H1 (cell line): ENCODE measurements at regions not wholly inside any gene's neighbourhood (a gene's known extent, or its start where the extent isn't known, plus 50 kb on each side); places are given as distances from the start of the nearest gene placed in this dataset.

ENCODE experiments used
- CTCF ChIA-PET: fragments of 300-600 bp; sonication (Branson Sonifier 250); formaldehyde crosslinking; loops from one replicate; lab custom pipeline; 2021; ENCODE audit not compliant: partially characterized antibody; lab: Charles Lee
- POLR2A ChIA-PET: fragments of 300-600 bp; sonication (Branson Sonifier 250); formaldehyde crosslinking; loops from one replicate; lab custom pipeline; 2021; ENCODE audit warnings: inconsistent platforms; ENCODE audit not compliant: partially characterized antibody; lab: Charles Lee
- DNase-seq, 2 experiments: peaks; one replicate each; pipeline versions ENCODE4 v3.0.0 to v3.0.0-alpha.2; 2010 to 2022; ENCODE audit warnings: low spot score in 2 of 2, low read depth in 1 of 2, mixed read lengths in 1 of 2
- FAIRE-seq: peaks from 2 replicates; lab custom pipeline; 2011; peaks lifted over from hg19 to GRCh38; lab: Jason Lieb, UNC
- H2AFZ ChIP-seq: 2 replicates; pipeline ENCODE4 v1.8.1; 2012; ENCODE audit warnings: low read length, inconsistent platforms
- H2AK5ac ChIP-seq: 2 replicates; pipeline ENCODE4 v1.6.1; 2013; ENCODE audit warnings: low read depth, low read length
- H2BK120ac ChIP-seq: replicated peaks from 2 replicates; pipeline ENCODE3; 2013; ENCODE audit warnings: low read depth, low read length, inconsistent platforms
- H2BK12ac ChIP-seq: 2 replicates; pipeline ENCODE4 v1.6.1; 2013; ENCODE audit warnings: low read depth, low read length
- H2BK15ac ChIP-seq: 2 replicates; pipeline ENCODE4 v1.6.1; 2013; ENCODE audit warnings: low read length
- H2BK20ac ChIP-seq: 2 replicates; pipeline ENCODE4 v1.6.1; 2013; ENCODE audit warnings: low read length
- H2BK5ac ChIP-seq: 2 replicates; pipeline ENCODE4 v1.6.1; 2013; ENCODE audit warnings: low read depth, low read length
- H3K14ac ChIP-seq: 2 replicates; pipeline ENCODE4 v1.6.1; 2013; ENCODE audit warnings: inconsistent platforms; ENCODE audit not compliant: insufficient read length
- H3K18ac ChIP-seq: 2 replicates; pipeline ENCODE4 v1.6.1; 2013; ENCODE audit warnings: low read length; ENCODE audit errors: extremely low read depth
- H3K23ac ChIP-seq: 2 replicates; pipeline ENCODE4 v1.6.1; 2013; ENCODE audit warnings: inconsistent platforms; ENCODE audit not compliant: insufficient read length
- H3K23me2 ChIP-seq: 2 replicates; pipeline ENCODE4 v1.6.1; 2013; ENCODE audit warnings: low read depth, low read length
- H3K27ac ChIP-seq: 2 replicates; pipeline ENCODE4 v1.6.1; 2011; ENCODE audit warnings: low read depth, low read length, inconsistent platforms
- H3K27me3 ChIP-seq, 4 experiments: replicated peaks in 1 of 4; 1 replicate in 1 of 4; 2 replicates in 3 of 4; pipeline versions ENCODE4 v1.6.1 to v1.8.1; 2011 to 2013; ENCODE audit warnings: low read length in 3 of 4, mild to moderate bottlenecking in 3 of 4, inconsistent platforms in 2 of 4, mixed read lengths in 2 of 4, moderate library complexity in 1 of 4; ENCODE audit not compliant: control insufficient read depth in 3 of 4, insufficient read depth in 3 of 4; ENCODE audit errors: extremely low read depth in 1 of 4
- H3K36me3 ChIP-seq, 4 experiments: 2 replicates each; pipeline versions ENCODE4 v1.6.1 to v1.8.1; 2011 to 2013; ENCODE audit warnings: mild to moderate bottlenecking in 4 of 4, low read length in 3 of 4, moderate library complexity in 2 of 4, control low read depth in 1 of 4, inconsistent platforms in 1 of 4; ENCODE audit not compliant: insufficient read depth in 4 of 4, control insufficient read depth in 2 of 4
- H3K4ac ChIP-seq: replicated peaks from 2 replicates; pipeline ENCODE3; 2013; ENCODE audit warnings: low read length, low read depth, mixed read lengths, inconsistent platforms; ENCODE audit not compliant: insufficient read length
- H3K4me1 ChIP-seq, 4 experiments: replicated peaks in 1 of 4; 1 replicate in 1 of 4; 2 replicates in 3 of 4; pipeline versions ENCODE4 v1.6.1 to v1.8.1; 2011 to 2013; ENCODE audit warnings: low read length in 3 of 4, inconsistent platforms in 2 of 4, mixed read lengths in 1 of 4; ENCODE audit not compliant: insufficient read depth in 4 of 4, control insufficient read depth in 3 of 4
- H3K4me2 ChIP-seq, 2 experiments: 2 replicates each; pipeline versions ENCODE4 v1.6.1 to v1.8.1; 2011 to 2013; ENCODE audit warnings: low read depth in 2 of 2, low read length in 2 of 2, control low read depth in 1 of 2, inconsistent platforms in 1 of 2, mild to moderate bottlenecking in 1 of 2; ENCODE audit not compliant: insufficient read depth in 1 of 2
- H3K4me3 ChIP-seq, 4 experiments: fragments of 200-600, 300-600 bp in 1 of 4; sonication (generic), shearing (Covaris generic), sonication (Bioruptor Twin) in 1 of 4; 2 replicates each; pipeline versions ENCODE4 v1.5.1 to v1.8.1; 2011 to 2016; ENCODE audit warnings: low read length in 4 of 4, low read depth in 3 of 4, control low read depth in 2 of 4, inconsistent platforms in 2 of 4, mild to moderate bottlenecking in 2 of 4, mixed read lengths in 1 of 4, moderate library complexity in 1 of 4; ENCODE audit not compliant: insufficient read depth in 2 of 4; ENCODE audit errors: extremely low read depth in 1 of 4
- H3K56ac ChIP-seq: replicated peaks from 2 replicates; pipeline ENCODE3; 2013; ENCODE audit warnings: low read depth, mild to moderate bottlenecking, mixed read lengths, low read length, inconsistent platforms; ENCODE audit not compliant: insufficient read length
- H3K79me1 ChIP-seq: 2 replicates; pipeline ENCODE4 v1.6.1; 2013; ENCODE audit warnings: low read depth, low read length, control low read depth
- H3K79me2 ChIP-seq, 2 experiments: 2 replicates each; pipeline versions ENCODE4 v1.6.1 to v1.8.1; 2012 to 2013; ENCODE audit warnings: low read length in 2 of 2, mild to moderate bottlenecking in 2 of 2, inconsistent platforms in 1 of 2; ENCODE audit not compliant: insufficient read depth in 2 of 2, control insufficient read depth in 1 of 2
- H3K9ac ChIP-seq, 4 experiments: replicated peaks in 1 of 4; 1 replicate in 1 of 4; 2 replicates in 3 of 4; pipeline versions ENCODE4 v1.6.1 to v1.8.1; 2011 to 2013; ENCODE audit warnings: low read depth in 3 of 4, low read length in 3 of 4, control low read depth in 2 of 4, mild to moderate bottlenecking in 2 of 4, moderate library complexity in 2 of 4, inconsistent platforms in 1 of 4; ENCODE audit errors: extremely low read depth in 1 of 4
- H3K9me3 ChIP-seq, 2 experiments: 2 replicates each; pipeline versions ENCODE4 v1.6.1 to v1.8.1; 2012 to 2013; ENCODE audit warnings: mild to moderate bottlenecking in 2 of 2, moderate library complexity in 2 of 2, control low read depth in 1 of 2, inconsistent platforms in 1 of 2, low read depth in 1 of 2, low read length in 1 of 2, mixed read lengths in 1 of 2; ENCODE audit not compliant: insufficient read depth in 2 of 2
- H4K20me1 ChIP-seq, 2 experiments: replicated peaks in 1 of 2; 2 replicates each; pipeline versions ENCODE3 to v1.8.1; 2011 to 2013; ENCODE audit warnings: inconsistent platforms in 2 of 2, low read length in 2 of 2, mild to moderate bottlenecking in 1 of 2; ENCODE audit not compliant: insufficient read depth in 2 of 2, control insufficient read depth in 1 of 2
- H4K5ac ChIP-seq: 2 replicates; pipeline ENCODE4 v1.6.1; 2013; ENCODE audit warnings: low read length, low read depth, mixed read lengths, inconsistent platforms; ENCODE audit not compliant: insufficient read length
- H4K8ac ChIP-seq: 2 replicates; pipeline ENCODE4 v1.8.0; 2013; ENCODE audit warnings: mild to moderate bottlenecking, moderate library complexity, low read length, inconsistent platforms; ENCODE audit not compliant: insufficient read depth; ENCODE audit errors: extremely low read depth
- H4K91ac ChIP-seq: replicated peaks from 2 replicates; pipeline ENCODE3; 2013; ENCODE audit warnings: low read length, mixed read lengths, inconsistent platforms; ENCODE audit not compliant: insufficient read length
- FOSL1 ChIP-seq: IDR thresholded peaks from 2 replicates; pipeline ENCODE4 v1.6.1; 2011; ENCODE audit warnings: mild to moderate bottlenecking, low read depth, low read length, moderate library complexity; ENCODE audit not compliant: insufficient read depth
- GTF2F1 ChIP-seq: IDR thresholded peaks from 2 replicates; pipeline ENCODE4 v1.6.1; 2012; ENCODE audit warnings: low read depth, low read length, improper control_type of control experiment, borderline replicate concordance
- JUN ChIP-seq: IDR thresholded peaks from 2 replicates; pipeline ENCODE4 v1.6.1; 2011; ENCODE audit warnings: low read depth, mild to moderate bottlenecking, improper control_type of control experiment, low read length
- KDM5A ChIP-seq: fragments of 200-600 bp; IDR thresholded peaks from 2 replicates; pipeline ENCODE4 v1.7.1; 2012; ENCODE audit warnings: mild to moderate bottlenecking, low read length, inconsistent platforms, mixed read lengths
- POLR2AphosphoS5 ChIP-seq: IDR thresholded peaks from 2 replicates; pipeline ENCODE4 v1.6.1; 2011; ENCODE audit warnings: low read depth, low read length
- RNF2 ChIP-seq: fragments of 200-900, 300-1000 bp; sonication (generic); IDR thresholded peaks from 2 replicates; pipeline ENCODE4 v1.7.1; 2016; ENCODE audit warnings: borderline replicate concordance, low read depth, mild to moderate bottlenecking, antibody characterized with exemption, low read length; ENCODE audit not compliant: poor library complexity, severe bottlenecking; ENCODE audit errors: missing control alignments
- SAP30 ChIP-seq: fragments of 300-600 bp; sonication (generic); IDR thresholded peaks from 2 replicates; pipeline ENCODE4 v1.7.1; 2012; ENCODE audit warnings: low read length, moderate library complexity, mild to moderate bottlenecking, inconsistent platforms; ENCODE audit not compliant: insufficient read depth, insufficient replicate concordance
- SP1 ChIP-seq: IDR thresholded peaks from 2 replicates; pipeline ENCODE4 v1.6.1; 2011; ENCODE audit warnings: low read depth, low read length
- SP2 ChIP-seq: IDR thresholded peaks from 2 replicates; pipeline ENCODE4 v1.6.1; 2012; ENCODE audit warnings: mild to moderate bottlenecking, low read length, inconsistent platforms
- ZNF274 ChIP-seq: IDR thresholded peaks from 2 replicates; pipeline ENCODE4 v1.7.0; 2012; ENCODE audit warnings: low read length, borderline replicate concordance; ENCODE audit errors: extremely low read depth
- WGBS, 2 experiments: shearing (Covaris generic) in 1 of 2; methylation state at CpG; one replicate each; pipeline versions ENCODE4 v1.1.6 to v1.1.7; 2013 to 2015; ENCODE audit warnings: low lambda C conversion rate in 2 of 2, mixed read lengths in 2 of 2, inconsistent platforms in 1 of 2, low coverage in 1 of 2, missing lambda C conversion rate in 1 of 2; ENCODE audit not compliant: insufficient replicate concordance in 2 of 2, insufficient coverage in 1 of 2, insufficient read length in 1 of 2; ENCODE audit errors: extremely low coverage in 1 of 2, missing lambda C conversion rate in 1 of 2; 5-methylcytosine and 5-hydroxymethylcytosine counted together

- ChIA-PET POLR2A (no interaction called here), CTCF (no interaction called here)
- no peaks in the 10 kb centered on the region for H3K23me2 ChIP-seq
- H3K9ac ChIP-seq, result no peak overlapping the region
- H3K4me1 ChIP-seq, result no peaks in the 10 kb centered on the region
- no peak overlapping the region for H4K8ac ChIP-seq
- H3K4me2 ChIP-seq, result no peak overlapping the region
- no peaks in the 10 kb centered on the region for H3K79me1 ChIP-seq
- no peaks in the 10 kb centered on the region for H4K20me1 ChIP-seq
- H3K36me3 ChIP-seq, result no peaks in the 10 kb centered on the region
- H3K4me3 ChIP-seq, result no peak overlapping the region
- H4K5ac ChIP-seq, result no peak overlapping the region
- no peak for DNase-seq
- H2BK120ac ChIP-seq, result no peak overlapping the region
- H3K56ac ChIP-seq, result no peak overlapping the region
- no peak overlapping the region for H2BK15ac ChIP-seq
- no peak overlapping the region for H4K91ac ChIP-seq
- no peak overlapping the region for H3K14ac ChIP-seq
- FAIRE-seq, result no peak
- no peak overlapping the region for H3K27ac ChIP-seq
- no peaks in the 10 kb centered on the region for H3K27me3 ChIP-seq
- WGBS, 2 experiments, result 80% methylated on average over 6 of the region's 6 CpGs; no CpG with 5 or more reads in 1 of the 2 experiments
- peak overlapping the region; percentile 39; the same call in 1 of the 2 replicates for H2AFZ ChIP-seq
- H2AK5ac ChIP-seq, result no peak overlapping the region
- H2BK5ac ChIP-seq, result no peak overlapping the region
- H3K9me3 ChIP-seq, result no peaks in the 10 kb centered on the region; a peak in 1 of 4 replicates
- no peak overlapping the region for H3K4ac ChIP-seq
- no peak overlapping the region for H2BK20ac ChIP-seq
- H3K23ac ChIP-seq, result no peak overlapping the region
- no peak overlapping the region for H3K18ac ChIP-seq
- H3K79me2 ChIP-seq, result no peaks in the 10 kb centered on the region
- no peak overlapping the region for H2BK12ac ChIP-seq
- no peak for TF ChIP-seq SAP30
- no peak for TF ChIP-seq KDM5A
- TF ChIP-seq POLR2AphosphoS5, result no peak
- TF ChIP-seq SP1, result no peak
- no peak for TF ChIP-seq JUN
- TF ChIP-seq GTF2F1, result no peak
- TF ChIP-seq RNF2, result no peak
- no peak for TF ChIP-seq ZNF274
- TF ChIP-seq FOSL1, result no peak
- TF ChIP-seq SP2, result no peak
Measured at GRCh38 chr4:104404361-104404760, 90.3 kb downstream of the CXXC4 start.
